ENCODE measurements at regions not wholly inside any gene's neighbourhood (a gene's known extent, or its start where the extent isn't known, plus 50 kb on each side); places are given as distances from the start of the nearest gene placed in this dataset.

DNA sequence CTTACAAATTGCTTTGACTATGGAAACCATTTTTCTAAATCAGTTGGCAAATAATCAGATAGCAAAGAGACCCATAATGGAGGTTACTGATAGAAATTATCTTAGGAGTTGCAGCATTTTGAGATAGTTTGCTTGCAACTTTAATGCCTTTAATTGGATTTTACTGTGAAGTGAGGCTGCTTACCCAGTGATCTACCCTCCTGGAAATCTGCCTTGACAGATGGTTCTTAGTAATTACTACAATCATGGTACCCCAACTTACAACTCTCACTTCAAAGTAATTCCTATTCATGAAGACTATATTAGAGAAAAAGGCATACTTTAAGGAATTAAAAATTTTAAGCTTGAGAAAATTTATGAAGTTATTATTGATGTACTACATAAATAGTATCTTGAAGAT, 1288.6 kb upstream of the CDH2 start:
- no peak overlapping the region for H2AFZ ChIP-seq (ENCODE audit: low read length)
- ATAC-seq = no peak
- H3K9me3 ChIP-seq (ENCODE audit: low read length) = no peaks in the 10 kb centered on the region
- H3K27me3 ChIP-seq (ENCODE audit: control insufficient read depth in 1 of 2, insufficient read depth in 2 of 2, low read length in 2 of 2) = no peaks in the 10 kb centered on the region
- in situ Hi-C loops (cut with HindIII; ENCODE audit: extremely low pct_ligation_motif_present, low pct_unique_long_range_greater_than_20kb) = no loop called here
- DNase-seq (ENCODE audit: low spot score) = no peak
- intact Hi-C loops (cut with micrococcal nuclease; ENCODE audit: unreplicated experiment) = no loop called here
- ChIA-PET CTCF (ENCODE audit: low intra/inter-chr PET ratio, low total read pairs) (no interaction called here), POLR2A (no interaction called here)
- TF ChIP-seq ZNF280D (CRISPR knock-in tag; IDR thresholded peaks at IDR 0.05) (no peak), ZBTB8A (CRISPR knock-in tag; IDR thresholded peaks at IDR 0.05; ENCODE audit: borderline replicate concordance, low read depth) (no peak), CENPBD1 (CRISPR knock-in tag; IDR thresholded peaks at IDR 0.05; ENCODE audit: borderline replicate concordance, low read depth) (no peak), PHB2 (IDR thresholded peaks at IDR 0.05; ENCODE audit: partially characterized antibody) (no peak), HINFP (CRISPR knock-in tag; IDR thresholded peaks at IDR 0.05; ENCODE audit: low read depth) (no peak)
- TF ChIP-seq, protein P1, sequence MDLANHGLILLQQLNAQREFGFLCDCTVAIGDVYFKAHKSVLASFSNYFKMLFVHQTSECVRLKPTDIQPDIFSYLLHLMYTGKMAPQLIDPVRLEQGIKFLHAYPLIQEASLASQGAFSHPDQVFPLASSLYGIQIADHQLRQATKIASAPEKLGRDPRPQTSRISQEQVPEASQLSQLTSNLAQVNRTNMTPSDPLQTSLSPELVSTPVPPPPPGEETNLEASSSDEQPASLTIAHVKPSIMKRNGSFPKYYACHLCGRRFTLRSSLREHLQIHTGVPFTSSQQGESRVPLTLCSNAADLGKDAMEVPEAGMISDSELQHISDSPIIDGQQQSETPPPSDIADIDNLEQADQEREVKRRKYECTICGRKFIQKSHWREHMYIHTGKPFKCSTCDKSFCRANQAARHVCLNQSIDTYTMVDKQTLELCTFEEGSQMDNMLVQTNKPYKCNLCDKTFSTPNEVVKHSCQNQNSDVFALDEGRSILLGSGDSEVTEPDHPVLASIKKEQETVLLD (CRISPR knock-in tag; IDR thresholded peaks at IDR 0.05; ENCODE audit: low read depth) = no peak
- H3K4me3 ChIP-seq (replicated peaks in 1 of 3; ENCODE audit: insufficient read depth in 1 of 3, low read depth in 2 of 3, low read length in 3 of 3) = no peak overlapping the region
- no peak overlapping the region for H3K4me2 ChIP-seq (ENCODE audit: low read depth, low read length)
- BruUV-seq (replicated peaks) = no TSS peak
- FAIRE-seq = no peak
- H3K4me1 ChIP-seq (ENCODE audit: insufficient read depth, low read length) = no peaks in the 10 kb centered on the region
- H3K27ac ChIP-seq (ENCODE audit: extremely low read length, insufficient read depth, low read length) = no peak overlapping the region
- no peak overlapping the region for H3K9ac ChIP-seq (ENCODE audit: insufficient read depth, low read depth, low read length)
- no peaks in the 10 kb centered on the region for H4K20me1 ChIP-seq (ENCODE audit: insufficient read depth, low read length)
- no peaks in the 10 kb centered on the region for H3K79me2 ChIP-seq (ENCODE audit: insufficient read depth, low read length)
- H3K36me3 ChIP-seq (replicated peaks in 1 of 2; ENCODE audit: control insufficient read depth in 1 of 2, insufficient read depth in 2 of 2, low read length in 2 of 2) = no peaks in the 10 kb centered on the region
